Skeletal muscle tissue (tissue), 3 donors: ENCODE measurements at regions not wholly inside any gene's neighbourhood (a gene's known extent, or its start where the extent isn't known, plus 50 kb on each side); places are given as distances from the start of the nearest gene placed in this dataset.

Source experiments
- H3K27ac ChIP-seq: one replicate; pipeline ENCODE4 v1.7.0; 2013; ENCODE audit warnings: mild to moderate bottlenecking, low read depth, low read length, inconsistent platforms
- H3K27me3 ChIP-seq, 3 donors: one replicate each; pipeline ENCODE4 v1.7.0; 2013; ENCODE audit warnings: low read length in 3 of 3; ENCODE audit not compliant: control insufficient read depth in 3 of 3, insufficient read depth in 3 of 3
- H3K36me3 ChIP-seq, 3 donors: one replicate each; pipeline ENCODE4 v1.7.0; 2013; ENCODE audit warnings: low read length in 3 of 3; ENCODE audit not compliant: control insufficient read depth in 3 of 3, insufficient read depth in 3 of 3
- H3K4me1 ChIP-seq, 3 donors: one replicate each; pipeline ENCODE4 v1.7.0; 2013; ENCODE audit warnings: low read length in 3 of 3, mild to moderate bottlenecking in 3 of 3; ENCODE audit not compliant: control insufficient read depth in 3 of 3, insufficient read depth in 3 of 3
- H3K4me3 ChIP-seq, 3 donors: one replicate each; pipeline ENCODE4 v1.7.0; 2013; ENCODE audit warnings: low read length in 3 of 3
- H3K9ac ChIP-seq, 3 donors: one replicate each; pipeline ENCODE4 v1.7.0; 2013; ENCODE audit warnings: low read length in 3 of 3, mild to moderate bottlenecking in 3 of 3, moderate library complexity in 2 of 3, low read depth in 1 of 3
- H3K9me3 ChIP-seq, 3 donors: one replicate each; pipeline ENCODE4 v1.7.0; 2013; ENCODE audit warnings: low read length in 3 of 3; ENCODE audit not compliant: control insufficient read depth in 3 of 3
- donor health status: Osteomylitis.

- Histone ChIP-seq H3K4me3 (no peak overlapping the region), H3K27ac (no peak overlapping the region), H3K9ac (no peak overlapping the region), H3K4me1 (no peaks in the 10 kb centered on the region), H3K36me3 (no peaks in the 10 kb centered on the region), H3K27me3 (peaks cover 0 to 3% (median 0%) of the 10 kb centered on the region in 3 donors), H3K9me3 (no peaks in the 10 kb centered on the region)
Measured at GRCh38 chr17:34851961-34852540, 109.2 kb downstream of the CCT6B start.

GRCh38 chr17:34850964-34851363 lies 110.3 kb downstream of the CCT6B start:
- H3K27me3 ChIP-seq = peaks cover 0 to 3% (median 0%) of the 10 kb centered on the region in 3 donors
- H3K27ac ChIP-seq = no peak overlapping the region
- H3K4me3 ChIP-seq = no peak overlapping the region
- no peaks in the 10 kb centered on the region for H3K4me1 ChIP-seq
- H3K36me3 ChIP-seq = no peaks in the 10 kb centered on the region
- H3K9me3 ChIP-seq = no peaks in the 10 kb centered on the region
- H3K9ac ChIP-seq = no peak overlapping the region

- Histone ChIP-seq H3K36me3 (no peaks in the 10 kb centered on the region), H3K9me3 (no peaks in the 10 kb centered on the region)
Measured at GRCh38 chr17:34850023-34850422, 111.2 kb downstream of the CCT6B start.

DNA sequence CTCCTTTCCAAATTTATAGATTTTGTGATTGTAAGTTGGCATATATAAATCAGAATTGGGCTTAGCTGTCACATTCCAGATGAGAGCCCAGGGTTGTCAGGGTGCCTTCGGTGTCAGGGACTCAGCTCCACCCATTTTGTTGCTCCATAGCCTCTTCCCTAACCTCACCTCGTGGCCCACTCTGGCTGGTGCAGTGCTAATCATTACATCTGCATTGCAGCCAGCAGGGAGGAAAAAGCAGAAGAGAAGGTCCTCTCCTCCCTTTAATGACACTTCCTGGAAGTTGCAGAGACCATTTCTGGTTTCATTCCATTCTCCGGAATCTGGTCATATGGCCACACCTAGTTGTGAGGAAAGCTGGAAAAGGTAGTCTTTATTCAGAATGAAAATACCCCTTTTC lies 113.3 kb downstream of the CCT6B start:
- no peak overlapping the region for H3K27ac ChIP-seq
- no peaks in the 10 kb centered on the region for H3K36me3 ChIP-seq
- no peak overlapping the region for H3K9ac ChIP-seq
- no peaks in the 10 kb centered on the region for H3K4me1 ChIP-seq
- H3K4me3 ChIP-seq = no peak overlapping the region
- no peaks in the 10 kb centered on the region for H3K27me3 ChIP-seq
- H3K9me3 ChIP-seq = no peaks in the 10 kb centered on the region

More at GRCh38 chr17:34850023-34850422, 111.2 kb downstream of the CCT6B start:
- Histone ChIP-seq H3K9ac (no peak overlapping the region), H3K27me3 (no peaks in the 10 kb centered on the region), H3K4me1 (no peaks in the 10 kb centered on the region), H3K27ac (no peak overlapping the region), H3K4me3 (no peak overlapping the region)

GRCh38 chr17:34845296-34845695 lies 116.0 kb downstream of the CCT6B start:
- no peak overlapping the region for H3K4me3 ChIP-seq
- no peaks in the 10 kb centered on the region for H3K36me3 ChIP-seq
- H3K27me3 ChIP-seq = no peaks in the 10 kb centered on the region
- no peak overlapping the region for H3K27ac ChIP-seq
- peaks cover 0 to 2% (median 0%) of the 10 kb centered on the region in 3 donors for H3K4me1 ChIP-seq
- no peak overlapping the region for H3K9ac ChIP-seq
- H3K9me3 ChIP-seq = no peaks in the 10 kb centered on the region

DNA sequence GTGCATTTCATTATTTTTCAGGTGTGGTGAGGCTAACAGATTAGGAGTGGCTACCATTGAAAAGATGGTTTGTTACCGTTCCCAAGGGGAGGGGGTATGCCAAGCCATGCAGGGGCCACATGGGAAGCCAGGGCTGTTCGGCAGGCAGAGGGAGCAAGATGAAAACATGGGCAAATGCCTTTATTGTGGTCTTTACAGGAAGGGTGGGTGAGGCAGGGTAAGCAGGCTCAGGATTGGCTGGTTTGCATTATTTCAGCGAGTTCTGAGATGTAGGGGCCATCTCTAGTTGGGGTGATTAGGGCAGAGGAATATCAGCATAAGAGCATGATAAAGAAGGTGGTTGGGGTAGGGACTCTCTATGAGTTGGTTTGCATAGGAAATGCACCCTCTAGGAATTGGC lies 117.6 kb downstream of the CCT6B start:
- H3K4me3 ChIP-seq = no peak overlapping the region
- H3K9ac ChIP-seq = no peak overlapping the region
- peaks cover 0 to 2% (median 0%) of the 10 kb centered on the region in 3 donors for H3K4me1 ChIP-seq
- no peaks in the 10 kb centered on the region for H3K9me3 ChIP-seq
- H3K36me3 ChIP-seq = no peaks in the 10 kb centered on the region
- H3K27me3 ChIP-seq = no peaks in the 10 kb centered on the region
- no peak overlapping the region for H3K27ac ChIP-seq

GRCh38 chr17:34842235-34842634 lies 119.0 kb downstream of the CCT6B start:
- H3K9ac ChIP-seq = no peak overlapping the region
- no peaks in the 10 kb centered on the region for H3K9me3 ChIP-seq
- peaks cover 0 to 2% (median 0%) of the 10 kb centered on the region in 3 donors for H3K4me1 ChIP-seq
- H3K36me3 ChIP-seq = no peaks in the 10 kb centered on the region
- no peak overlapping the region for H3K4me3 ChIP-seq
- H3K27me3 ChIP-seq = peaks cover 0 to under 1% (median 0%) of the 10 kb centered on the region in 3 donors
- no peak overlapping the region for H3K27ac ChIP-seq

DNA sequence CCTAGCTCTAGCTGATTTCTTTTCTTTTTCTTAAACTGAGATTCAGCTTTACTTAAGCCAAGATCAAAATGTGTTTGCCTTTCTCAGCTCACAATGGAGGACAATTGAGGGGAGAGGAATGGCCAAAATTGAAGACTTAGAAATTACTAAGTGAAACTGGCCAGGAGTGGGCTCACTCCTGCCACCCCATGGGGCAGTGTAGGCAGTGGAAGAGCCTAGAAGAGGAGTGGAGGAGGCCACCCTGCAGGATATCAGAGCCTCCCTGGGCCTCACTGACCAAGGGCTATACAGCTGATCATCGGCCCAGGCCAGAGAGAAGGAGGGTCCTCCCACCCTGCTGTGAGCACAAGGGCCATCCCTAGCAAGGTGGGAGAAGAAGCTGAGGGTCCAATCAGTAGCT lies 119.8 kb downstream of the CCT6B start:
- Histone ChIP-seq H3K9me3 (no peaks in the 10 kb centered on the region), H3K9ac (no peak overlapping the region), H3K27ac (no peak overlapping the region), H3K27me3 (peaks cover 0 to 4% (median 0%) of the 10 kb centered on the region in 3 donors), H3K4me1 (peaks cover 0 to 2% (median 0%) of the 10 kb centered on the region in 3 donors), H3K4me3 (no peak overlapping the region), H3K36me3 (no peaks in the 10 kb centered on the region)

GRCh38 chr17:34840750-34841149 lies 120.5 kb downstream of the CCT6B start:
- no peak overlapping the region for H3K27ac ChIP-seq

DNA sequence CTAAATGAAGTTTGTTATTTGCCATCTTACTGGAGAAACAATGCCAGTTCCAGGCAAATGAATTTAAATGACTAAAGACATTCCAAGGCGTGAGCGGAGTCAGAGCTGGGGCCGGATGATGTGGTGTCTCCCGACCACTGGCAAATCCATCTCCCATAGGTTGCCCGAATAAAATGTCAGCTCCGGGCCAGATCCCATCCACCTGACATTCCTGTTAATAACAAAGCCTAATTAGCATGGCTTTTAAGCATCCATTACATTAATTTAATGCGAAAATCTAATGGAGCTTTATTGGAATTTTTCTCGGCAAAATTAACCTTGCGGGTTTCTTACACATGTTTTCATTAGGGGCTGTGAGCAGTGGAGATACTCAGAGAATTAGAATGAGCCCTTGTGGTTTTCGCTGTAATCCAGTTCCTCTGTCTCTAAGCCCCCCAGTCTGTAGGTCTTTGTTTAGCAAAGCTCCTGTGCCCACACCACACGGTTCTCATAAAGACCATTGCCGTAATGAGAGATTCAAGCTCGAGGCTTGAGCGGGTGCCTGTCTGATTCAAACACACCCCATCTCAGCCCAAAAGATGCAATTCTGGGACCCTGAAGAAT lies 123.3 kb downstream of the CCT6B start:
- H3K4me3 ChIP-seq = no peak overlapping the region
- H3K9ac ChIP-seq = no peak overlapping the region
- H3K36me3 ChIP-seq = no peaks in the 10 kb centered on the region
- no peaks in the 10 kb centered on the region for H3K9me3 ChIP-seq
- no peak overlapping the region for H3K27ac ChIP-seq
- H3K4me1 ChIP-seq = peaks cover 0 to 2% (median 0%) of the 10 kb centered on the region in 3 donors
- H3K27me3 ChIP-seq = peaks cover 0 to 7% (median 3%) of the 10 kb centered on the region in 3 donors

More at GRCh38 chr17:34840750-34841149, 120.5 kb downstream of the CCT6B start:
- peaks cover 0 to 7% (median 0%) of the 10 kb centered on the region in 3 donors for H3K27me3 ChIP-seq
- no peaks in the 10 kb centered on the region for H3K9me3 ChIP-seq
- H3K9ac ChIP-seq = no peak overlapping the region
- H3K4me3 ChIP-seq = no peak overlapping the region
- no peaks in the 10 kb centered on the region for H3K36me3 ChIP-seq
- H3K4me1 ChIP-seq = peaks cover 0 to 2% (median 0%) of the 10 kb centered on the region in 3 donors
